GM12878 (cell line): ENCODE measurements at regions not wholly inside any gene's neighbourhood (a gene's known extent, or its start where the extent isn't known, plus 50 kb on each side); places are given as distances from the start of the nearest gene placed in this dataset.

ENCODE experiments used
- CBX3 ChIP-seq: fragments of 200-600 bp; sonication (generic); IDR thresholded peaks from 2 replicates; pipeline ENCODE4 v1.6.1; 2016; ENCODE audit warnings: low read depth, borderline replicate concordance
- CREM ChIP-seq: IDR thresholded peaks from 2 replicates; pipeline ENCODE4 v1.6.1; 2014; ENCODE audit warnings: antibody characterized with exemption, low read depth
- DPF2 ChIP-seq: fragments of 450-650 bp; IDR thresholded peaks from 2 replicates; pipeline ENCODE4 v1.6.1; 2017; ENCODE audit warnings: mild to moderate bottlenecking
- EZH2 ChIP-seq: IDR thresholded peaks from 2 replicates; pipeline ENCODE4 v1.6.1; 2012; ENCODE audit warnings: low read depth, mild to moderate bottlenecking, control low read depth, inconsistent platforms, low read length, borderline replicate concordance; ENCODE audit not compliant: control insufficient read depth
- RAD21 ChIP-seq: IDR thresholded peaks from 2 replicates; pipeline ENCODE4 v1.6.1; 2011; ENCODE audit warnings: mild to moderate bottlenecking, low read depth, low read length, moderate library complexity; ENCODE audit not compliant: insufficient read depth
- RFX5 ChIP-seq: IDR thresholded peaks from 2 replicates; pipeline ENCODE4 v1.6.1; 2011; ENCODE audit warnings: low read depth, low read length, improper control_type of control experiment
- TARDBP ChIP-seq: IDR thresholded peaks from 2 replicates; pipeline ENCODE4 v1.6.1; 2016; ENCODE audit warnings: borderline replicate concordance
- TF ChIP-seq, protein P1 (sequence below): IDR thresholded peaks from 2 replicates; pipeline ENCODE4 v1.6.1; 2011; ENCODE audit warnings: mild to moderate bottlenecking, low read depth, low read length, moderate library complexity; ENCODE audit not compliant: insufficient replicate concordance
- TF ChIP-seq, protein P2 (sequence below), 3 experiments: IDR thresholded peaks in 2 of 3; conservative IDR thresholded peaks in 1 of 3; 2 replicates each; pipeline ENCODE4 v1.5.1; 2011; ENCODE audit warnings: low read depth in 3 of 3, low read length in 3 of 3, mild to moderate bottlenecking in 3 of 3, control low read depth in 2 of 3, moderate library complexity in 2 of 3, inconsistent platforms in 1 of 3, mixed read lengths in 1 of 3; ENCODE audit not compliant: control insufficient read depth in 2 of 3, insufficient read depth in 1 of 3; ENCODE audit errors: extremely low read depth in 1 of 3
- TF ChIP-seq, protein P3 (sequence below): fragments of 450-650 bp; IDR thresholded peaks from 2 replicates; pipeline ENCODE4 v1.6.1; 2016; ENCODE audit warnings: mild to moderate bottlenecking

DNA sequence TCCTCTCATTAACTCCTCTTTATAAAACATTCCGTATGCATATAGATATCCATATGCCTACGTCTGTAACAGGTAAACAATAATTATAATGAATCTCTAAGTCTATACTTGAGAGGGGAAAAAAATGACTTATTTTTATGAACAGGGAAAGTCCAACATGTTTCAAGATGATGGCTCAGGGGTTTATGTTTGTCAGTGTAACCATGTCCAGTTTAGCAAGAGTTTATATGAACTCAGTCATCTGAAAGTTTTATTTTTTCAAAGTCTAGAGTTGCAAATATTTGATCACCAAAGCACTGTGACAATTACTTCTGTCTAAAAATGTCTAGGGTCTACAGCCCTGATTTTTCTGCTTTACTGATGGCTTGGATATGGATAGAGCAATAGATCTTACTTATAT is 559.4 kb upstream of the KCNMB2 start (continued):
- TF ChIP-seq, protein P1, sequence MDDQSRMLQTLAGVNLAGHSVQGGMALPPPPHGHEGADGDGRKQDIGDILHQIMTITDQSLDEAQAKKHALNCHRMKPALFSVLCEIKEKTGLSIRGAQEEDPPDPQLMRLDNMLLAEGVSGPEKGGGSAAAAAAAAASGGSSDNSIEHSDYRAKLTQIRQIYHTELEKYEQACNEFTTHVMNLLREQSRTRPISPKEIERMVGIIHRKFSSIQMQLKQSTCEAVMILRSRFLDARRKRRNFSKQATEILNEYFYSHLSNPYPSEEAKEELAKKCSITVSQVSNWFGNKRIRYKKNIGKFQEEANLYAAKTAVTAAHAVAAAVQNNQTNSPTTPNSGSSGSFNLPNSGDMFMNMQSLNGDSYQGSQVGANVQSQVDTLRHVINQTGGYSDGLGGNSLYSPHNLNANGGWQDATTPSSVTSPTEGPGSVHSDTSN = no peak
- TF ChIP-seq RAD21 (no peak), RFX5 (no peak), EZH2 (no peak), TARDBP (no peak), CBX3 (no peak), DPF2 (no peak), CREM (no peak)
- TF ChIP-seq, protein P2, sequence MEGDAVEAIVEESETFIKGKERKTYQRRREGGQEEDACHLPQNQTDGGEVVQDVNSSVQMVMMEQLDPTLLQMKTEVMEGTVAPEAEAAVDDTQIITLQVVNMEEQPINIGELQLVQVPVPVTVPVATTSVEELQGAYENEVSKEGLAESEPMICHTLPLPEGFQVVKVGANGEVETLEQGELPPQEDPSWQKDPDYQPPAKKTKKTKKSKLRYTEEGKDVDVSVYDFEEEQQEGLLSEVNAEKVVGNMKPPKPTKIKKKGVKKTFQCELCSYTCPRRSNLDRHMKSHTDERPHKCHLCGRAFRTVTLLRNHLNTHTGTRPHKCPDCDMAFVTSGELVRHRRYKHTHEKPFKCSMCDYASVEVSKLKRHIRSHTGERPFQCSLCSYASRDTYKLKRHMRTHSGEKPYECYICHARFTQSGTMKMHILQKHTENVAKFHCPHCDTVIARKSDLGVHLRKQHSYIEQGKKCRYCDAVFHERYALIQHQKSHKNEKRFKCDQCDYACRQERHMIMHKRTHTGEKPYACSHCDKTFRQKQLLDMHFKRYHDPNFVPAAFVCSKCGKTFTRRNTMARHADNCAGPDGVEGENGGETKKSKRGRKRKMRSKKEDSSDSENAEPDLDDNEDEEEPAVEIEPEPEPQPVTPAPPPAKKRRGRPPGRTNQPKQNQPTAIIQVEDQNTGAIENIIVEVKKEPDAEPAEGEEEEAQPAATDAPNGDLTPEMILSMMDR (IDR thresholded peaks at IDR 0.05 in 2 of 3, conservative IDR thresholded peaks at IDR 0.05 in 1 of 3; ENCODE audit: control insufficient read depth in 2 of 3, extremely low read depth in 1 of 3, insufficient read depth in 1 of 3, low read depth in 3 of 3, low read length in 3 of 3) = no peak
- TF ChIP-seq, protein P3, sequence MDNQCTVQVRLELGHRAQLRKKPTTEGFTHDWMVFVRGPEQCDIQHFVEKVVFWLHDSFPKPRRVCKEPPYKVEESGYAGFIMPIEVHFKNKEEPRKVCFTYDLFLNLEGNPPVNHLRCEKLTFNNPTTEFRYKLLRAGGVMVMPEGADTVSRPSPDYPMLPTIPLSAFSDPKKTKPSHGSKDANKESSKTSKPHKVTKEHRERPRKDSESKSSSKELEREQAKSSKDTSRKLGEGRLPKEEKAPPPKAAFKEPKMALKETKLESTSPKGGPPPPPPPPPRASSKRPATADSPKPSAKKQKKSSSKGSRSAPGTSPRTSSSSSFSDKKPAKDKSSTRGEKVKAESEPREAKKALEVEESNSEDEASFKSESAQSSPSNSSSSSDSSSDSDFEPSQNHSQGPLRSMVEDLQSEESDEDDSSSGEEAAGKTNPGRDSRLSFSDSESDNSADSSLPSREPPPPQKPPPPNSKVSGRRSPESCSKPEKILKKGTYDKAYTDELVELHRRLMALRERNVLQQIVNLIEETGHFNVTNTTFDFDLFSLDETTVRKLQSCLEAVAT = no peak
- TF ChIP-seq, all 136 proteins: peak for 0
